HG02759 (cell line): ENCODE measurements at regions not wholly inside any gene's neighbourhood (a gene's known extent, or its start where the extent isn't known, plus 50 kb on each side); places are given as distances from the start of the nearest gene placed in this dataset.

Source experiments
- ATAC-seq: cut with Tn5 transposase; IDR thresholded peaks from one replicate; pipeline ENCODE4 v1.9.1; 2021; ENCODE audit warnings: mild to moderate bottlenecking, moderate library complexity; ENCODE audit not compliant: unreplicated experiment

DNA sequence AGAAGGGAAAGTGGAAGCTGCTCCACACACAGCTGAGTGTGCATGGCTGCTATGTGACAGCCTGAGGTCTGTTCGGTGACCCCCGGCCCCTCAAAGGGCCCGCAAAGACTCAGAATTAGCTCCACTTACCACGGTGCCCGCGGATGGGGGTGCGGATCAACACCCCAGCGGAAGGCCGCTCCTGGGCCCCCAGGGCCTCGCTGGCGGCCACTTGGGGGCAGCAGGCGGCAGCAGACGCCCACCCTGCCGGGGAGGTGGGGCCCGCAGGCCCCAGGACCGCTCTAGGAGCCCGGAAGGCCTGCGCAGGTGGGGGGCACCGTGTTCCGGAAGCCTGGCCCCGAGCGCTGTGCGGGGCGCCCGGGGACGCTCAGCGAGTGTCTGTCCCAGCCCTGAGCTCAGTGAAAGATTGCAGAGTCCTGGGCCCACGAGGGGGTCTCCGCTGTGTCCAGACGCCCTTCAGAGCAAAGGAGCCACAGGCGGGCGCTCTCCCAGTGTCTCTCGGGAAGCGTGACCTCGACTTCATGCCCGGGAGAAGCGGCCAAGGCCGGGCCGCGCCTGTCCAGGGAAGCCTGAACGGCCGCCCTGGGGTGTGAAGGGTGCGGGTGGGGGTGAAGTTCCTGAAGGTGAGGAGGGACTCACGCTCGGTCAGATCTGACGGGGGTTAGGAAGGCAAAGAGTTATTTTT lies 118.7 kb downstream of the VAPA start:
- ATAC-seq = no peak

DNA sequence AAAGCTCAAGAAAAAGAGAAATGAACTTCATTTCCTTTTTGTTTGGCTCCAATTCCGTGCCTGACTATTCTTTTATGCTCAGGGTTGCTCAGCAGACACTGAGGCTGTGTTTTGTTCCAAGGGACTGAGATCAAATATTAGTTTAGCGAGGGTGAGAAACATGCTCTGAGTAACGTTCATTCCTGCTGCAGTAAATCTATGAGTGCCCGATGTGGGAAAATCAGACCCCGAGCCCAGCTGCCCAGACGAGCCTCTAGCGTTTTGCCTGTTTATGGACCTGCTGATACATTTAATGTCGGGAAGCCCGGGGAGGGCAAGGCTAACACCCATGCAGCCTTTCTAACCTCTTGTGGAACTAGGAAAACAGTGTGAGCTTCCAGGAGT lies 119.2 kb downstream of the VAPA start:
- no peak for ATAC-seq

DNA sequence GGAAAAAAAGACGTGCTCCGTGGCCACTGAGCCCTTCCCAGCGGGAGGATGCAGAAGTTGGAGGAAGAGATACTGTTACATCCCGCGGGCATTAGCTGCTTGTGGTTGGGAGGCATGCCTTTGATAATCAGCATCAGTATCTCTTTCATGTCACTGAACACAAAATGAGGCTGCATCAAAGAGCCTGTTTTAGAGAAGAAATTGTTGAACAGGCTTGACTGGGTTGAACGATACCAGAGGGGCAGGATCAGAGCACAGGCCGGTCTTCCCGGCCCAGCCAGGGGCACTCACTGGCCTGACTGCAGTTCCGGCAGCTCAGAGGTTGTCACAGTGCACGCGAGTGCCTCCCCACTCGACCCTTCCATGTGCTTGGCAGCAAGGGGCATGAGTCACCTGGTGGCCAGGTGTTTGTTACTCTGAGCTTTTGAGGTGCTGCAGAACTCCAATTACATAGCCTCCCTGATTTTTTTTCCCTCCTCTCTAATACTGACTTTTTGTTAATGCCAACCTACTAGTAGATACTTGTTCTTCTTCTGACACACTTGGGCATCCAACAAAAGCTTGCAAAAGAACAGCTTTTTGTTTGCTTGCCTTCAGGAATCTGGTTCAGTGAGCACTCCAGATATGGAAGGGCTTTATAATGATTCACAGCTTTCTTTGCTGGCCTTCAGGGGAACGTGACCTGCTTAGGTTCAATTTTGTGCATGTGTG lies 121.6 kb downstream of the VAPA start:
- ATAC-seq = no peak

DNA sequence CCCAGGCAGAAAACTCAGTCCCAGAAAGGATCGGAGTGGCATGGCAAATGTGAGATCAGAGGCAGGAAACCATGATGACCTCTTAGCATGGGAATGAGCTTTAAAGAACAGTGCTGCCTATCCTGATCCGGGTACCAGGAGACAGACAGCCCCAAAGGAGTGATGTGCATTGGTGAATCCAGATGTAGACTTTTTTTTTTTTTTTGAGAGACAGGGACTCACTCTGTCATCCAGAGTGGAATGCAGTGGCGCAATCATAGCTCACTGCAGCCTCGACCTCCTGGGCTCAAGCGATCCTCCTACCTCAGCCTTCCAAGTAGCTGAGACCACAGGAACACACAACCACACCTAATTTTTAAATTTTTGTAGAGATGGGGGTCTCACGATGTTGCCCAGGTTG lies 122.7 kb downstream of the VAPA start:
- no peak for ATAC-seq

DNA sequence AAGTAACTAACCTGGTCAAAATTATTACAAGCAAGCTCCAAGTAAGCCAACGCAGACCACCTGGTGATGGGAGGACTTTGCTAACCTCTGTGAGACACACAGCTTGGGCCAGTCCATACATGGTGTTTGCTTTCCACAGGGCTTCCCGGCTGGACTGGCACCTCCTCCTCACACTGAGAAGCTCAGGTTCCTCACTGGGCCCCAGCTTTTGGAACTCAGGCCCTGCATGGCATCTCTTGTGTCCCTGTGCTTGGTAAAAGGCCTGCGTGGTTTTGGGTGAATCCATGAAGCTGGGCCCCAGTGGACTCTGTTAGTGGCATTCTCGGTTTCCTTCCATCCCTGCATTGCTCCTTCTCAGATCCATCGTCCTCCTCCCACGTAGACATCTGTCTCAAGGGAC lies 123.4 kb downstream of the VAPA start:
- no peak for ATAC-seq

DNA sequence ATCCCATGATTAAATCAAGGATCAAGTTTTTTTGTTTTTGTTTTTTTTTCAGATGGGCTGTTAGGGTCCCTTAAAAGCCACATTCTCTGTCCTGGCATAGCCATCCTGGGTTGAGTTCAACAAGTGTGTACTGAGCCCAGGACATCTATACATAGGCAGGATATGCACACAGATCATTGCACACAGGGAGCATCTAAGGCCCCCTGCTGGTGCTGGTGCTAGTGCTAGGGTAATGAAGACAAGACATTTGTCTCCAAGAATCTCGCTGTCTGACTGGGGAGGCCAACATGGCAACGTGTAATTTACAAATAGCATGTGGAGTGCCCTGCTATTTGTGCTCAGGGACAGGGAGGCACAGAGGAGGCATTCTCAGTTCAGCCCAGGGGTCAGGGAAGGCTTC lies 124.5 kb downstream of the VAPA start:
- ATAC-seq = no peak

DNA sequence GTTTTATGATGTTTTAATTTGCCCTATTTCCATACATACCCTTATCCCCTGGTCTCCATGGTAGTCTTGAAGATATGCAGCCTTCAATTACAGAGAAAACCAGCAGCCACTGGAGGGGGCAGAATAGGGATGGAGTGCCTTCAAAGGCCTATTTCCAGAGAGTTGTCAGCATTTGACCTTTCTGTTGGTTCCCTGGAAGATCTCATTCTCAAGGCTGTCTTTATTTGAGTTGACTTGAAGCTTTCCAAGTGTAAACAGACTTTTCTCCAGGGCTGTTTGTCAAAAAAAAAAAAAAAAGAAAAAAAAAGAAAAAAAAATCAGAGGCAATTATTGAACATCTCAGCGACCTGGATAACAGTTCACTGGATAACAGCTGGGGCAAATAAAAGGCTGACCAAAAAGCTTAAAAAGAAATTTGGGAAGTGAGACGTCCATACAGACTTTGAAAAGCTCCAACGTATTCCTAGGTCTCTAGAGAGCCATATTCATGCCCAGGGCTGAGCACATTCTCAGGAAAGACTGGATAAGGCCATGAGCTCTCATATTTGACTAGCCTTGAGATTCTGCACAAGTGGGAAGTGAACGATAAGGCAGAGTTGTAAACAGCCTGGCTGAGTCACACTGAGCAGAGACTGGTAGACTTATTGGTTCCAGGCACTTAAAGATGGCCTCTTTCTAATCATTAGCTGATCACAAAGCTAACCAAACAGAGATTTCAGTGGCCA lies 126.6 kb downstream of the VAPA start:
- no peak for ATAC-seq

DNA sequence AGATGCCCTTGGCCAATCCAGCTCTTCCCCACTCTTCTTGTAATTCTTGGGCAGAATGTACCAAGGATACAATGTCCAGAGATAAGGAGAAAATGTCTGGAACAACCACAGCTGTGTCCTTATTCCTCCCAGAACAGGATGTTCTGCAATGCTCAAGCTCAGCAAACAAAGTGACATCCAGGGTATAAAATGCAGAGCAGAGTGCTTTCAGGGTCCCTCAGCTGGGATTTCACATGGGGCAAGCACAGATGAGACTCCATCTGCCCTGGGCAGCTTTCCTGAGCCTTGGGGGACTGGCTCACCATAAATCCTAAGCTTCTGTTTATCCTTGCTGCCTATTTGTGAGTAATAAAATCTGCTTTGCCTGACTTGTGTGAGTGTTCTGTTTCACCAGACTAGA lies 127.4 kb downstream of the VAPA start:
- no peak for ATAC-seq

DNA sequence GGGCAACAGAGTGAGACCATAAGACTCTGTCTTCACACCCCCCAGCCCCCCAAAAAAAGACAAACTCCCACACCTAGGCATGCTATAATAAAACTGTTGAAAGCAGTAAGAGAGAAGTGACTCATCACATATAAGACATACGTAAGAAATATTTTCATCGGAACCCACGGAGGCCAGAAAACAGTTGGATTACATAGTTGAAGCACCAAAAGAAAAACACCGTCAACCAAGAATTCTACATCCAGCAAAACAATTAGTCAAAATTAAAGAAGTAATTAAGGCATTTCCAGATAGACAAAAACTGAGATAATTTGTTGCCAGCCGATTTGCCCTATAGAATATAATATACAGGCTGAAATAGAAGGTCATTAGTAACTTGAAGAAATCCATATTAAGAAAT lies 128.7 kb downstream of the VAPA start:
- ATAC-seq = no peak

DNA sequence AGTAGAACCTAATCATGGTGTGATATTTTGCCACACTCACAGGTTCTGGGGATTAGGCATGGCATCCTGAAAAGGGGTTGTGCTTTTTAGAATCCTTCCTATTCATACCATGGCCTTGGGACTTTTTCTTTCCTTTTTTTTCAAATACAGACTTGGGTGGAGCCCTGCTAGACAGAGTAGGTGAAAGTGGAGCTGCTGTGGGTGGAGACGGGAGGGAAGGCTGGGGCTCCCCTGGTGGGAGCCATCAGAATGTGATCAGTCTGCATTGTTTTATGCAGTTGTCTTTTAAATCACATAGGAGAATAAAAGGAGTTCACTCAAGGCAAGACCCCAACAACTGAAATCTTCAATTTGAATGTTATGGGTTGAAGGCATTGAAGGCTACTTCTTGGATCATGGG lies 130.2 kb downstream of the VAPA start:
- ATAC-seq = no peak

DNA sequence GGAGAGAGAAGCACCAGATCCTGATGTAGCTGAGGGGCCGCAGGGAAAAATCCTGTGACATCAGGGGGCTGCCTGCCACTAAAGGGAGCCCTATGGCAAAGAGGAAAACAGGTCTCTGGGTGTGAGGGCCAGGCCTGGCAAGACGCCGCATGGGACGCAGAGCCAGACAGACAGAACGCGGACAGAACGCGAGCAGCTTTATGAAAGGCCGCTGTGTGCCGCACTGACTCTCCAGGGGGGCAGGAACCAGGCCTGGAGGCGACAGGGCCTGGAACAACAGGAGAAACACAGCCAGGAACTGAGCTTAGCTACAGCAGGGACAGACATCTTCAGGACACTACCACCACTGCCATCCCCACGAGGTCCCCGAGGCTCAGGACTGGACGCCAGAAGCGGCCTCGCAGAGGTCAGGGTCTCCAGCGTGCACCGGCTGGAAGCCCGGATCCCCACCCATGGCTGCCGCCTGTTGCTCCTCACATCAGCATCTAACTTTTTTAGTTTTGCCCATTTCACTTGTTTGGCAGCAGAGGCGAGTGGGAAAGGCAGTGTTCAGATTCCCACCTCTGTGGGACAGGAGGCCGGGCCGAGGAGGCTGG lies 131.6 kb downstream of the VAPA start:
- ATAC-seq = no peak

DNA sequence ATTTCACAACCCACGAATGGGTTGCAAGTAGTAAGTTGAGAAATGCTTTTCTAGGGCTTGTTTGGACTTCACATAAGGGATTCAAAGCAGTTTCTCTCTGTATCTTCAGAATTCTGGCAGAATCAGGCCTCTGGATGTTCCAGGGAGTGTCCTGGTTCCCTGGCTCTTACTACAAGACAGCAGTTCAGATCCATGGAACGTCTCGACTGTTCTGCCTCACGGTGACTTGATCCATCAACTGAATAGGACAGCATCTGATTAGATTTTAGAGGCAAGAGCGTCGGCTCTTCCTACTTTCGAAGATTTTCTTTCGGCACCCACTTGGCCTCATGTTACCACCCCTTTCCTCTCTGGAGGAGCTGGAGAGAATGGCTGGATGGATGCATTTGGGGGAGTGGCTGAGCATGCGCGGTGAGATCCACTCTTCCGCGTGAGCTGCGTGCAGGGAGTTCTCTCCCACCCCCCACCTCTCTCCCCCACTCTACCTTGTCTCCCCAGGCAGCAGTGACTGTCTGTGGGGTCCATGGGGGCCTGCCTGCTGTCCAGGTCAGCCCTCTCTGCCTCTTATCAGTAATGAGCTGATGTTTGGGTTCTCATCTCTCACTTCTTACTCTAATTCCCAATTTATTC lies 132.5 kb downstream of the VAPA start:
- ATAC-seq = no peak

DNA sequence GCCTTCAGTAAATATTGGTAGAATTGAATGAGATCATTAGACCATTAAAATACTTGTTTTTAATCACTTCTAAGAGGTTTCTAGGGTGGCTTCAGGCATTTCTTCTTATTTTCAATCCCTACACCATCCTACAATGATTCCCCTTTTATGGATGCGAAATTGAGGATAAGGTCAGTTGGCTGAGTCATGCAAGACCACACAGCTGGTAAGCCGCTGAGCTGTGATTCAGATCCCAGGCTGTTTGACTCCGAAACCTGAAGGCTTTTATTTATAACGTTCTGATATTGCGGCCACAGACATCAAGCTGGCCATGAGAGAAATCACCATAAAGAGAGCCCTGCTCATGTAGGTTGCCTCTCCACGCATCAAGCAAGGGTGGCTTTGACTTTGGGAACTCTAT lies 133.4 kb downstream of the VAPA start:
- no peak for ATAC-seq

DNA sequence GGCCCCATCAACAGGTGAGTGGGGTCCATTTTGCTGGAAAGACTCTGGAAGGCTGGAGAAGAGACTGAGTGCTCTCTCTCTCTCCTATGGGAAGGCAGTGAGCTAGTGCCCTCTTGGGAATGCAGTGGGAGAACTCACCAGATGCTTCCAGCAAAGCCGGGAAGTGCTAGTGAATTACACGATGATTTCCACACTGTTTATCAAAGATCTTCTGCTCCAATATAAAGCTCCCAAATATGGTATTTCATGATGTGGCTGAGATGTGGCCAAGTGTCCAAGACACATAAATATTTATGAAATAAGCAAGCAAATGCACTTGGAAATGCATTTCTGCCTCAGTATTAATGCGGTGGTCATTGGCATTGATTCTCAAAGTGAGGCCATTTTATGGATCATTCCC lies 135.9 kb downstream of the VAPA start:
- ATAC-seq = no peak

DNA sequence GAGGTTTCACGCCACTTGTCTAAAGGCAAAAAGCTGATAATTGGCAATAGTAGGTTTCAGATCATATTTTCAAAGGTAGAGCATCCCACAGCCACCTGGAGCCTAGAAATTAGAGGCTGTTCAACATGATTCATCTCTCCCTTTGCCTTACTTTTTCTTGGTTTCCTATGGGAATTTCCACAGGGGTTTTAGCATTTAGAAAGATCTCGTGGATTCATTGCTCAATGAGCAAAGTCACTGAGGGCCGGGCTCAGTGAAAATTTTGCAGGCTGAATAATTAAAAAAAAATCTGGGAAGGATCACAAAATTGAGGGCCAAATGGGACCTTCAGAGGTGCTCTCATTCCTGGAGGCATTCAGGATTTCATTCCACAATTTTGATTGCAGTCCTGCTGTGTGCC lies 137.1 kb downstream of the VAPA start:
- no peak for ATAC-seq

DNA sequence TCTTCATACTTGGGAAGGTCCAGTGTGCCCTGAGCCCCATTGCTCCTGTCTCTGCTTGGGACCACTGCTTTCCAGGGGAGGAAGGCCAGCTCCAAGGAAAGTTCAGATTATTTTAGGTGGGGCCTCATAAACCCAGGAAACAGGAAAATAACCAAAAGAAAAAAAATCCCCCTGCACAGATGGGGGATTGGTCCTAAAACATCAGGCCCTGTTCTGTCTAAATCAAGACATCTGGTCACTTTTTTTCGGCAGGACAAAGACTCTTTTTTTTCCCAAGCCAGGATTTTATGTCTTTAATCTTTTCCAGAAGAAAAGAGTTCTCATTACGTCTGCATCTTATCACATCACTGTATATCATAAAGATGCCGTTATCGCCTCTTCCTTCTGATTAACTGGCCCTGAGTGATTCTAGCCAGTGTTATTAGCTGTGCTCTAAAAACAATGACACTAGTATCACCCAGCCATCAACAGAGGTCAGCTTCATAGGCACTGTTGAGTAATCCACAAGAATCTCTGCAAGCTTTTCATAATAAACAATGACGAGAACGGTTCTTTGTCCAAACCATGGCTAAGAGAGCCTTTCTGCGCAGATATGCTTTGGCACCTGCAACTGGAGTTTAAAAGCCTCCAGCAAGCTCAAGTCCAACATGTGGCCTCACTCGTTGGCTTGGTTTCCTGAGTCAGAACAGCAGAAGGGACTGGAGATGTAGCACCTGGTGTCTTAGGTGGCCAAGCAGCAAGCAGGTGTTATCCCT lies 138.2 kb downstream of the VAPA start:
- ATAC-seq = no peak

DNA sequence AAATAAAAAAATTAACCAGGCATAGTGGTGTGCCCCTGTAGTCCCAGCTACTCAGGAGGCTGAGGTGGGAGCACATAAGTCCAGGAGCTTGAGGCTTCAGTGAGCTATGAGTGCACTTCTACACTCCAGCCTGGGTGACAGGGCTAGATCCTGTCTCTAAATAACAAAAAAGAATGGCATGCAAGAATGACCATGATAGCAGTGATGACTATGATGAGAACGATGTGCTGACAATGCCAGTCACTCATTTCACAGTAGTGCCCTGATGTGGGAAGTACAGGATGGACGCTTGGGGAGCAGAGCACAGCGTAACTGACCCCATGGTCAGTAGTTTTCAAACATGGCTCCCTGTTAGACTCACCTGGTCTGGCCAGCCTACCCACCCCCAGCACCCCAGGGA lies 139.1 kb downstream of the VAPA start:
- no peak for ATAC-seq

DNA sequence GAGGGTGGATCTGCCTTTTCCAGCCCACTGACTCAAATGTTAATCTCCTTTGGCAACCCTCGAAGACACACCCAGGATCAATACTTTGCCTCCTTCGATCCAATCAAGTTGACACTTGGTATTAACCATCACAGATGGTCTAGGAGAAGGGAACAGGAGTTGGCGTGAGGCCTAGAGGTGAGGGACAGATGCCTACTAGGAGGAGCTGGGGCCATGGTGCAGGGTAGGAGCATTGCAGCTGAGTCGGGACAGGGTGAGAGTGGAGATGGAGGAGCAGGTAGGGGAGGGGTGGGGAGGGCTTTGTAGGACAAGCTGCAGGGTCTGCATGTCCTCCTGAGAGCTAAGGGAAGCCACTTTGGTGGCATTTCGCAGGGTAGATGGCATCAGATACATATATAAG lies 140.0 kb downstream of the VAPA start:
- no peak for ATAC-seq

DNA sequence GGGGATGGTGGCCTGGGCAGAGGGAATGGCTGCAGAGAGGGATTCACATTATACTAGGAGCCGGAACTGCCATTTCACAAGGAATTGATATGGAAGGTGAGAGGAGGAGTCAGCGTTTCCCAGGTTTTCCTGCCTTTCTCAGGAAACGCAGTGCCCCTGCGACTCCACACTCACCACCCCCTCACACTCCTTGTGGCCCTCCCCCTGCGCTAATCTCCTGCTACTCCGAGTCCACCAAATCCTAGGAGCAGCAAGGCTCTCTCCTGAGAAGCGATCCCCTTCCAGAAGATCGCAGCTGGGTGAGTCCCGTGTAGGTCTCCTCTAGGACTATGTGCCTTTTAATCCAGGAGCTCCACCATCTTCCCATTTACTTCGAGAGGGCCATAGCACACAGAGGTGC lies 140.6 kb downstream of the VAPA start:
- no peak for ATAC-seq

DNA sequence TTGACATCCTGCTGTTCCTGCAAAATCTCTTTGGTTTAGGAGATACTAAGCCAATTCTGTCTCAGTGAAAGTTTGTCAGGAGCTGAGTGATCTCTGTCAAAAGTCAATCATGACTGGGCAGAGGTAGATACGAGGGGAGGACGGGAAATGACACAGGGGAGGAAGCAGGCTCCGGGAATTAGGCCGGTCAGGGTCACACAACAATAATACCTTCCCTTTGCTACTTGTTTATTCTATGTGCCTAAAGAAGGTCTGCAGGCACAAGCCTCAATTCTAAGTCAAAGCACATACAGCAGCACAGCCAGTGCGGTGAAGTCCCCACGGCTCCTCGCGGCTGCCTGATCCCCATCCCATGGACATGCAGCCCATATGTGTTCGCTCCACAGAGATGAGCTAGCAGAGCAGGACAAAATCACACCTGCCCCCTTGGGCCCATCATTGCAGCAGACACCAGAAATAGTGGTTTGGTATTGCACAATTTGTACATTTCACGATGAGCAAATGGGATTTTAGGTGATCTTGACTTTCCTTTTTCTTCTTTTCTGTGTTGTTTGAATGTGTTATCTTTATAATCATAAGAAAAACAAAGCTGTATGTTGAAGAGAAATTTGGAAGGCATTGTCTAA lies 141.4 kb downstream of the VAPA start:
- ATAC-seq = no peak
